ENCODE measurements at regions not wholly inside any gene's neighbourhood (a gene's known extent, or its start where the extent isn't known, plus 50 kb on each side); places are given as distances from the start of the nearest gene placed in this dataset.

GRCh38 chr1:82153272-82153629 lies 352.5 kb downstream of the ADGRL2 start:
- Histone ChIP-seq H3K27me3 (no peaks in the 10 kb centered on the region), H3K36me3 (no peaks in the 10 kb centered on the region), H3K27ac (no peak overlapping the region), H3K4me1 (peaks cover 0 to 12% (median 3%) of the 10 kb centered on the region in 3 donors), H3K4me3 (no peak overlapping the region), H3K9me3 (no peaks in the 10 kb centered on the region)
- TF ChIP-seq POLR2A (IDR thresholded peaks at IDR 0.05) (no peak), CTCF (IDR thresholded peaks at IDR 0.05) (no peak), POLR2AphosphoS5 (IDR thresholded peaks at IDR 0.05) (no peak)
- no peak for ATAC-seq

- no peak for ATAC-seq
- no peaks in the 10 kb centered on the region for H3K36me3 ChIP-seq
- 30 to 55% methylated on average over 5 of the region's 5 CpGs for WGBS, 2 donors (ENCODE audit: low coverage in 1 of 2)
- no peak overlapping the region for H3K4me3 ChIP-seq
- H3K27me3 ChIP-seq = no peaks in the 10 kb centered on the region
- peaks cover 0 to 12% (median 3%) of the 10 kb centered on the region in 3 donors for H3K4me1 ChIP-seq
- H3K9me3 ChIP-seq = no peaks in the 10 kb centered on the region
- TF ChIP-seq POLR2A (IDR thresholded peaks at IDR 0.05) (no peak), CTCF (IDR thresholded peaks at IDR 0.05) (no peak)
- no peak overlapping the region for H3K27ac ChIP-seq
Observed at GRCh38 chr1:82152356-82153271, 351.9 kb downstream of the ADGRL2 start.

GRCh38 chr1:82145656-82146055 lies 344.9 kb downstream of the ADGRL2 start:
- TF ChIP-seq POLR2AphosphoS5 (IDR thresholded peaks at IDR 0.05) = no peak
- no peak for TF ChIP-seq EP300 (IDR thresholded peaks at IDR 0.05)
- Histone ChIP-seq H3K4me3 (no peak overlapping the region), H3K4me1 (no peaks in the 10 kb centered on the region), H3K27ac (no peak overlapping the region), H3K9me3 (no peaks in the 10 kb centered on the region), H3K36me3 (no peaks in the 10 kb centered on the region), H3K27me3 (no peaks in the 10 kb centered on the region)
- WGBS, 2 donors (ENCODE audit: low coverage in 1 of 2) = 73 to 100% methylated on average over 1 of the region's 1 CpG
- ATAC-seq = no peak

- no peaks in the 10 kb centered on the region for H3K4me1 ChIP-seq
- 83 to 92% methylated on average over 3 of the region's 3 CpGs for WGBS, 2 donors (ENCODE audit: low coverage in 1 of 2)
- ATAC-seq = no peak
- H3K27me3 ChIP-seq = no peaks in the 10 kb centered on the region
- no peak overlapping the region for H3K4me3 ChIP-seq
- H3K27ac ChIP-seq = no peak overlapping the region
- no peaks in the 10 kb centered on the region for H3K9me3 ChIP-seq
- H3K36me3 ChIP-seq = no peaks in the 10 kb centered on the region
- TF ChIP-seq POLR2A (IDR thresholded peaks at IDR 0.05) (no peak), CTCF (IDR thresholded peaks at IDR 0.05) (no peak)
Observed at GRCh38 chr1:82143108-82143833, 342.5 kb downstream of the ADGRL2 start.

- WGBS, 2 donors (ENCODE audit: low coverage in 1 of 2) = 78 to 86% methylated on average over 1 to 2 of the region's 2 CpGs
- Histone ChIP-seq H3K4me3 (no peak overlapping the region), H3K27me3 (no peaks in the 10 kb centered on the region), H3K4me1 (no peaks in the 10 kb centered on the region), H3K36me3 (no peaks in the 10 kb centered on the region), H3K9me3 (no peaks in the 10 kb centered on the region), H3K27ac (no peak overlapping the region)
- TF ChIP-seq CTCF (IDR thresholded peaks at IDR 0.05) = no peak
- no peak for TF ChIP-seq POLR2A (IDR thresholded peaks at IDR 0.05)
- no peak for TF ChIP-seq POLR2AphosphoS5 (IDR thresholded peaks at IDR 0.05)
- no peak for TF ChIP-seq EP300 (IDR thresholded peaks at IDR 0.05)
- no peak for ATAC-seq
Observed at GRCh38 chr1:82141390-82141789, 340.7 kb downstream of the ADGRL2 start.
